T1000 (cell line): ENCODE measurements at regions not wholly inside any gene's neighbourhood (a gene's known extent, or its start where the extent isn't known, plus 50 kb on each side); places are given as distances from the start of the nearest gene placed in this dataset.

Experiments
- DNase-seq: peaks from one replicate; lab custom pipeline; 2025; ENCODE audit warnings: mixed read lengths; lab: John Stamatoyannopoulos, UW

GRCh38 chr20:60274717-60275116 is 316.5 kb downstream of the CDH26 start:
- DNase-seq = no peak

GRCh38 chr20:60281295-60281694 is 323.1 kb downstream of the CDH26 start:
- no peak for DNase-seq

- DNase-seq = no peak
Measured at GRCh38 chr20:60283281-60283680, 325.1 kb downstream of the CDH26 start.

GRCh38 chr20:60286764-60287163 is 328.5 kb downstream of the CDH26 start:
- DNase-seq = no peak

- DNase-seq = no peak
Measured at GRCh38 chr20:60288945-60289344, 330.7 kb downstream of the CDH26 start.

- no peak for DNase-seq
Measured at GRCh38 chr20:60292001-60292520, 333.8 kb downstream of the CDH26 start.

- DNase-seq = no peak
Measured at GRCh38 chr20:60294632-60295031, 336.4 kb downstream of the CDH26 start.

GRCh38 chr20:60295214-60295613 is 337.0 kb downstream of the CDH26 start:
- no peak for DNase-seq

- DNase-seq = no peak
Measured at GRCh38 chr20:60297649-60298048, 339.4 kb downstream of the CDH26 start.

- no peak for DNase-seq
Measured at GRCh38 chr20:60298647-60299046, 340.4 kb downstream of the CDH26 start.

GRCh38 chr20:60299951-60300350 is 341.7 kb downstream of the CDH26 start:
- DNase-seq = no peak

GRCh38 chr20:60300374-60300773 is 342.2 kb downstream of the CDH26 start:
- DNase-seq = no peak

GRCh38 chr20:60302875-60303274 is 344.7 kb downstream of the CDH26 start:
- DNase-seq = no peak

GRCh38 chr20:60304026-60304590 is 345.9 kb downstream of the CDH26 start:
- no peak for DNase-seq

- DNase-seq = no peak
Measured at GRCh38 chr20:60304931-60305330, 346.7 kb downstream of the CDH26 start.

GRCh38 chr20:60306105-60306504 is 347.9 kb downstream of the CDH26 start:
- DNase-seq = no peak

GRCh38 chr20:60306551-60306950 is 348.3 kb downstream of the CDH26 start:
- DNase-seq = no peak

- DNase-seq = no peak
Measured at GRCh38 chr20:60310560-60311349, 352.5 kb downstream of the CDH26 start.

- DNase-seq = no peak
Measured at GRCh38 chr20:60313191-60313590, 355.0 kb downstream of the CDH26 start.

GRCh38 chr20:60313614-60314013 is 355.4 kb downstream of the CDH26 start:
- DNase-seq = no peak

GRCh38 chr20:60314727-60315126 is 356.5 kb downstream of the CDH26 start:
- DNase-seq = no peak

- no peak for DNase-seq
Measured at GRCh38 chr20:60316476-60317158, 358.4 kb downstream of the CDH26 start.

- no peak for DNase-seq
Measured at GRCh38 chr20:60317401-60317800, 359.2 kb downstream of the CDH26 start.
